GM21367 (cell line): ENCODE measurements at regions not wholly inside any gene's neighbourhood (a gene's known extent, or its start where the extent isn't known, plus 50 kb on each side); places are given as distances from the start of the nearest gene placed in this dataset.
A peak's percentile ranks its signal among the peaks of the same experiment; 100 is the strongest.
"Not testable (repeated sequence)": the region's sequence is repeated elsewhere in the genome, so short reads cannot be mapped to it uniquely, and the experiment has no call there.

Experiments used
- ATAC-seq: cut with Tn5 transposase; IDR thresholded peaks from one replicate; pipeline ENCODE4 v1.9.1; 2021; ENCODE audit not compliant: unreplicated experiment

GRCh38 chr14:21874946-21875345 is 201.3 kb upstream of the OR4E1 start:
- no peak for ATAC-seq

GRCh38 chr14:21874167-21874566 is 200.5 kb upstream of the OR4E1 start:
- no peak for ATAC-seq

DNA sequence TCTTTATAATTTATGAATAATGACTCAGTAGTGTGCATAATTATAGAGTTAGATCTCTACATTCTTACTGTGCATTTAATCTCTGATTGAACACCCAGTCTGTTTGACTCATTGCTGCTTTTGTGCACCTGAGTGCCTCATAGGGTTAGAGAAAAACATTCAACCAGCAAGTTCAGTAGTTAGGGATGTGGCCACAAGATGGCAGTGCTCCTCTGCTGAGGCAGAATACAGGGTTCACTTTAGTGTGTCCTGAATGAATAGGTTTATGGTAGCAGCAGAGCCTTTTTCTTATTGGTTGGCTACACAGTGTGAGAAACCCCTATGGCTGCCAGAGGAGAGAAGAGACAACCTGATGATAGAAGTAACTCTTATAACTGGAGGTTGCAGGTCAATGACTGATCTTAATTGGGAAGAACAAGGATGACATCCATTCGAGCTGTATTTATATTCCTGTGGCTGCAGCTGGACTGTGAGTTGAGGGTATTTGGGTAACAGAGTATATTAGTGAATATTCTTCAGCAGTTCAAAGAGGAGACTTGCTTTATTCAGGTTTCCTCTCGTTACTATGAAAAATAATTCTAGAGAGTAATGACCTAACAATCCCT is 194.9 kb upstream of the OR4E1 start:
- no peak for ATAC-seq

GRCh38 chr14:21867541-21867940 is 193.9 kb upstream of the OR4E1 start:
- no peak for ATAC-seq

DNA sequence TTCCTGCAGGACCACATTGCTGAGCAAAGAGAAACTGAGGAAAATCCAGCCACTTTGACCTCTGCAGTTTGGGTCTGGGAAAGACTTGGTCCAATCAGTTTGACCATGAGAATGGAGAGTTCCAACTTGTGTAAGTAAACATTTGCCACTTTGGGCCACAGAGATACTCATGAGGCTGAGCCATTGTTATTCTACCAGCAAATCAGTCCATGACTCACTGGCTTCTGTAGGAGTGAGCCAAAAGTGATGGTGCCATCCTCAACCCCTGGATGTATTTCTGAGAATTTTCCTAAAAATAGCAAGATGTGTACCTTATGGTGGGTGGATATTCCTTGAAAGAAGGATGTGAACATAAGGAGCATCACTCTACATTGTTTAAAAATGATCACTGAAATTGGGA is 192.9 kb upstream of the OR4E1 start:
- ATAC-seq = no peak

DNA sequence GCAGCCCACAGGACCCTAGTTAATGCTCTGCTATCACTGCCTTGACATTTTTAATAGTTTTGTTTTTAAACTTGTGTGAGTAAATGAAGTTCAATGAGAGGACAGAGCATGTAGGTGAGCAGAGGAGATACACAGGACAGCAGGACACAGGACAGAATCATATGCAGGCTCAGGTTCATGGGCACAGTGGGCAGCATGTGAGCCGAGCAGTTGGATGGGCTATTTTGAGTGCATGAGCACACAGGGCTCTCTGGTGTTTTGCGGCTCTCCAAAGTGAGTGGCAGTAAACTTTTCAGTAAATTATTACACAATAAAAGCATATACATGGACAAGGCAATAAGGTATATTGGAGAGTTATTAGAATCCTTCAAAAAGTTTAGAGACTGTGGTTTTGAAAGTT is 189.7 kb upstream of the OR4E1 start:
- no peak for ATAC-seq

- no peak for ATAC-seq
Observed at GRCh38 chr14:21861153-21861552, 187.5 kb upstream of the OR4E1 start.

DNA sequence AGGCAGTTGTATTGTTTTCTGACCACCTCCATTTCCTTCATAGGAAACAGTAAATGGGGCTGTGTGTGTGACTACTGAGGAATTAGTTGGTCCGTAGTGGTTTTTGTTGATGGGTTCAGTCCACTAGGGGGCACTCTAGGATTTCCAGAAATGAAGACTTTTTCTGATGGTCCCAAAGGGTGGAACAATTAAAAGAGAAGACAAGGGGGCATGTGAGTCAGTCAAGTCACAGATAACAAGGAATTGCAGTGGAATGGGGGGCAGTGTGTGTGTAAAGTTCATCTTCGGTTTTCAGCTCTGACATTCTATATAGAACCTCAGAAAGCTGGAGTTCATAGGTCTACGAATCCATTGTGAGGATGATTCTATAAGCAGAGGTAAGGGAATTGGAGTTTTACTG is 186.6 kb upstream of the OR4E1 start:
- no peak for ATAC-seq

- ATAC-seq = no peak
Observed at GRCh38 chr14:21852775-21853174, 179.2 kb upstream of the OR4E1 start.

GRCh38 chr14:21852061-21852664 is 178.5 kb upstream of the OR4E1 start:
- peak; percentile 67 for ATAC-seq

GRCh38 chr14:21846902-21847301 is 173.3 kb upstream of the OR4E1 start:
- ATAC-seq = not testable (repeated sequence)

DNA sequence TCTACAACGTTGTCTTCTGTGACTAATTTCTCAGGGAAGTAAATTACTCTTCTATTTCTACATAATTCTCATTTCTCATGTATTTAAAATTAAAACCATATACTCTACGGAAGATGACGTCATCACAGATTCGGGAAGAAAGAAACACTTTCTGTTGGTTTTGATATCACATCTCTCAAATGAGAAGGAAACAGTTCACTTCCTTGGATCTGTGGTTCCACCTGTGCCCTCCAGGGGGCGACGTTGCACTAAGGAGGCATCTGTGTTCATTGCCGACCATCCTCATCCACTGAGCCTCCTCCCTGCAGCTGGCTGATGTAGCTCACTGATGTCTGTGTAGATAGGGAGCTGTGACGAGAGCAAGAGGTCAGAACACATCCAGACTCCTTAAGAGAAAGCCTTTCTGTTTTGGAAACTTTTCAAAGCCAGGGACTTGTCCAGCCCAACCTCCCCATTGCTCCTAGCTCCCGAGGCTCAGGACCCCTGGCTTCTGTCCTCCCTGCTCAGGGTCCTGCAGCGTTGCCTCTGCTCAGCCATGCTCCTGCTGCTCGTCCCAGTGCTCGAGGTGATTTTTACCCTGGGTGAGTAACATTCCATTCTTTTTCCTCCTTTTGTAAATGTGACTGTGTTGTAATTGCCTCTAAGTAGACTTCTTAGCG is 172.7 kb upstream of the OR4E1 start:
- no peak for ATAC-seq

DNA sequence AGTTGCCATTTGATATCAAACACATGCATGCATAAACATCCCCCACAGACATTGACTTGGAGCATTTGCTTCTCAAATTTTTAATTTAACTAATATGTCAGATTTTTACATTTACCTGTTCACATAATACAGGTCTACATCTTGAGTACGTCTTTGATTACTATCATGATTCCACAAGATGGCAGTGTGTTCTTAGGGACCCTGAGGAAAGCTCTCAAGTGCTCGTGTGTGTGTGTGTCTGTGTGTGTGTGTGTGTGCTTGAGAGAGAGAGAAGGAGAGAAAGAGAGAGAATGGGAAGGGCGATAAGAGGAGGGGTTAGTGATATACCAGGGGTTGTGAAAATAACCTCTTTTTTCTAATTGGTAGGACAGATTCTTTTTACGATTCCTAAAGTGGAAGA is 167.1 kb upstream of the OR4E1 start:
- no peak for ATAC-seq

DNA sequence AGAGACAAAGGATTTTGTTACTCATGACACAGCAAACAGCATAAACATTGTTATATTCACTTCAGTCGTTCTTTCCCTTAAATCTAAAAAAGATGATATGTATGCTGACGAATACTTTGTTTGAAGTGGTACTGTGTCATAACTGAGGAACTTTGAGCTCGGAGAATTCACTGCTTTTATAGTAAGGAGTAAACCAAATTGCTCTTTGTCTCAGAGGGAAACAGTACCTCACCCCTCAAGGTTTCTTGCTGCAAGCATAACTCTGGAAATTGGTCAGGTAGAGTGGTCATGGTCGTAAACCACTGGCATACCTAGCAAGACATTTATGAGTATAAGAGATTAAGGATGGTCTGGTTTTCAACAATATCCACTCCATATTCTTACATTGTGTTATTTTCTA is 160.2 kb upstream of the OR4E1 start:
- no peak for ATAC-seq

DNA sequence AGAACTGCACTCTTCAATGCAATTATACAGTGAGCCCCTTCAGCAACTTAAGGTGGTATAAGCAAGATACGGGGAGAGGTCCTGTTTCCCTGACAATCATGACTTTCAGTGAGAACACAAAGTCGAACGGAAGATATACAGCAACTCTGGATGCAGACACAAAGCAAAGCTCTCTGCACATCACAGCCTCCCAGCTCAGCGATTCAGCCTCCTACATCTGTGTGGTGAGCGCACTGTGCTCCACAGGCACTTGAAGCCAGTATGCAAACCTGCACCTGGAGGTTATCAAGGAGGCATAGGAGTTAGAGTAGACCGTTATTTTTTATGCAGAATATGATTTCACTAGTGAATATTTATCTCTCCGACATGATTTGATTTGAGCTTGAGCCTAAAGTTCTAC is 152.2 kb upstream of the OR4E1 start:
- no peak for ATAC-seq

DNA sequence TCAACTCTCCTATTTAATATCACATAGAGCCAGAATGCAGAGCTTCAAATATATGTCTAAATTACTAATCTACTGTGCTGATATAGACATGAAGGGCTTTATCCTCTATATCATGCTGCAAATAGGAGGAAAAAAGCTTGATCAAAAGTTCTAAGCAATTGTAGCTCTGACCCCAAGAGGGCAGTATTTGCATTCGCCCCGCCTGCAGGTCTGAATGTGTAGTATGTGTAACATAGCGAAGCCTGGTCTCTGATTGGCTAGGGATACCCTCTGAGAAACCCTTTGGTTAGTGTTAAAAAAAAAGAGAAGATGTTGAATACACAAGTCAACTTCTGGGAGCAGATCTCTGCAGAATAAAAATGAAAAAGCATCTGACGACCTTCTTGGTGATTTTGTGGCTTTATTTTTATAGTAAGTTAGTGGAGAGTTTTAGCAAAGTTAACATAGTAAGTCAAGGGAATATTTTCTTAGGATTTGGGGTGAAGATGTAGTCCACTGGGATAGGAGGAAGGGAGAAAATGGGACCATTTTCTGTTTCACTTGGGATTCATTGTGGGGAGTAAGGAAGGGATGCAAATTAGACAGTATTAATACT is 151.6 kb upstream of the OR4E1 start:
- ATAC-seq = peak; percentile 73

GRCh38 chr14:21822109-21822508 is 148.5 kb upstream of the OR4E1 start:
- no peak for ATAC-seq

GRCh38 chr14:21820631-21821030 is 147.0 kb upstream of the OR4E1 start:
- ATAC-seq = no peak

GRCh38 chr14:21819891-21820290 is 146.3 kb upstream of the OR4E1 start:
- ATAC-seq = not testable (repeated sequence)

GRCh38 chr14:21817010-21817409 is 143.4 kb upstream of the OR4E1 start:
- ATAC-seq = not testable (repeated sequence)

- ATAC-seq = no peak
Observed at GRCh38 chr14:21807975-21808374, 134.4 kb upstream of the OR4E1 start.

- no peak for ATAC-seq
Observed at GRCh38 chr14:21804981-21805380, 131.4 kb upstream of the OR4E1 start.
